ENCODE measurements at regions not wholly inside any gene's neighbourhood (a gene's known extent, or its start where the extent isn't known, plus 50 kb on each side); places are given as distances from the start of the nearest gene placed in this dataset.
"Not testable (repeated sequence)": the region's sequence is repeated elsewhere in the genome, so short reads cannot be mapped to it uniquely, and the experiment has no call there.

- DNase-seq (ENCODE audit: low read depth in 2 of 2, low spot score in 1 of 2) = no peak
These were observed 918.6 kb upstream of the AUTS2 start for GRCh38 chr7:68679459-68680234.

GRCh38 chr7:68680235-68680872 lies 917.9 kb upstream of the AUTS2 start:
- no peak for DNase-seq (ENCODE audit: low read depth in 2 of 2, low spot score in 1 of 2)

GRCh38 chr7:68682910-68683309 lies 915.4 kb upstream of the AUTS2 start:
- no peak for DNase-seq (ENCODE audit: low read depth in 2 of 2, low spot score in 1 of 2)

GRCh38 chr7:68684246-68684839 lies 913.9 kb upstream of the AUTS2 start:
- no peak for DNase-seq (ENCODE audit: low read depth in 2 of 2, low spot score in 1 of 2)

- DNase-seq (ENCODE audit: low read depth in 2 of 2, low spot score in 1 of 2) = no peak
These were observed 913.3 kb upstream of the AUTS2 start for GRCh38 chr7:68684996-68685395.

- DNase-seq (ENCODE audit: low read depth in 2 of 2, low spot score in 1 of 2) = no peak
These were observed 909.7 kb upstream of the AUTS2 start for GRCh38 chr7:68688416-68689086.

- no peak for DNase-seq (ENCODE audit: low read depth in 2 of 2, low spot score in 1 of 2)
These were observed 909.2 kb upstream of the AUTS2 start for GRCh38 chr7:68689087-68689433.

GRCh38 chr7:68691261-68692216 lies 906.7 kb upstream of the AUTS2 start:
- DNase-seq (ENCODE audit: low read depth in 2 of 2, low spot score in 1 of 2) = no peak

GRCh38 chr7:68692511-68692910 lies 905.8 kb upstream of the AUTS2 start:
- no peak for DNase-seq (ENCODE audit: low read depth in 2 of 2, low spot score in 1 of 2)

GRCh38 chr7:68694656-68695055 lies 903.6 kb upstream of the AUTS2 start:
- DNase-seq (ENCODE audit: low read depth in 2 of 2, low spot score in 1 of 2) = no peak

- DNase-seq (ENCODE audit: low read depth in 2 of 2, low spot score in 1 of 2) = no peak
These were observed 900.4 kb upstream of the AUTS2 start for GRCh38 chr7:68697796-68698280.

- DNase-seq (ENCODE audit: low read depth in 2 of 2, low spot score in 1 of 2) = no peak
These were observed 899.1 kb upstream of the AUTS2 start for GRCh38 chr7:68699090-68699711.

- no peak for DNase-seq (ENCODE audit: low read depth in 2 of 2, low spot score in 1 of 2)
These were observed 897.9 kb upstream of the AUTS2 start for GRCh38 chr7:68700414-68700813.

GRCh38 chr7:68706291-68706690 lies 892.0 kb upstream of the AUTS2 start:
- DNase-seq (ENCODE audit: low read depth in 2 of 2, low spot score in 1 of 2) = no peak

- DNase-seq (ENCODE audit: low read depth in 2 of 2, low spot score in 1 of 2) = no peak
These were observed 891.1 kb upstream of the AUTS2 start for GRCh38 chr7:68707159-68707558.

- no peak for DNase-seq (ENCODE audit: low read depth in 2 of 2, low spot score in 1 of 2)
These were observed 890.3 kb upstream of the AUTS2 start for GRCh38 chr7:68707958-68708357.

- no peak for DNase-seq (ENCODE audit: low read depth in 2 of 2, low spot score in 1 of 2)
These were observed 885.2 kb upstream of the AUTS2 start for GRCh38 chr7:68712956-68713495.

GRCh38 chr7:68714135-68714534 lies 884.1 kb upstream of the AUTS2 start:
- not testable (repeated sequence) for DNase-seq (ENCODE audit: low read depth in 2 of 2, low spot score in 1 of 2)

- no peak for DNase-seq (ENCODE audit: low read depth in 2 of 2, low spot score in 1 of 2)
These were observed 882.4 kb upstream of the AUTS2 start for GRCh38 chr7:68715907-68716306.

- DNase-seq (ENCODE audit: low read depth in 2 of 2, low spot score in 1 of 2) = no peak
These were observed 881.1 kb upstream of the AUTS2 start for GRCh38 chr7:68717176-68717575.
